IPS DF 6.9 (cell line): ENCODE measurements at regions not wholly inside any gene's neighbourhood (a gene's known extent, or its start where the extent isn't known, plus 50 kb on each side); places are given as distances from the start of the nearest gene placed in this dataset.

ENCODE experiments used
- DNase-seq: peaks from one replicate; pipeline ENCODE4 v3.0.0-alpha.2; 2013; ENCODE audit warnings: low read depth, low spot score
- H3K27ac ChIP-seq: one replicate; pipeline ENCODE4 v1.5.1; 2013; ENCODE audit warnings: low read length, control low read depth
- H3K27me3 ChIP-seq: 2 replicates; pipeline ENCODE4 v1.6.1; 2013; ENCODE audit warnings: mild to moderate bottlenecking, low read length; ENCODE audit not compliant: control insufficient read depth, insufficient read depth
- H3K36me3 ChIP-seq: 2 replicates; pipeline ENCODE4 v1.6.1; 2013; ENCODE audit warnings: low read length; ENCODE audit not compliant: control insufficient read depth, insufficient read depth
- H3K4me1 ChIP-seq: 2 replicates; pipeline ENCODE4 v1.6.1; 2013; ENCODE audit warnings: low read length; ENCODE audit not compliant: control insufficient read depth, insufficient read depth
- H3K4me3 ChIP-seq: 2 replicates; pipeline ENCODE4 v1.5.1; 2013; ENCODE audit warnings: mild to moderate bottlenecking, low read length
- H3K9me3 ChIP-seq: 2 replicates; pipeline ENCODE4 v1.6.1; 2013; ENCODE audit warnings: low read length, inconsistent platforms; ENCODE audit not compliant: control insufficient read depth, insufficient read depth
- WGBS: extraction: QIAGEN DNeasy Blood & Tissue Kit; methylation state at CpG from one replicate; pipeline ENCODE4 v1.1.7; 2013; ENCODE audit warnings: mixed read lengths, missing lambda C conversion rate; ENCODE audit not compliant: insufficient read length, insufficient coverage; 5-methylcytosine and 5-hydroxymethylcytosine counted together

DNA sequence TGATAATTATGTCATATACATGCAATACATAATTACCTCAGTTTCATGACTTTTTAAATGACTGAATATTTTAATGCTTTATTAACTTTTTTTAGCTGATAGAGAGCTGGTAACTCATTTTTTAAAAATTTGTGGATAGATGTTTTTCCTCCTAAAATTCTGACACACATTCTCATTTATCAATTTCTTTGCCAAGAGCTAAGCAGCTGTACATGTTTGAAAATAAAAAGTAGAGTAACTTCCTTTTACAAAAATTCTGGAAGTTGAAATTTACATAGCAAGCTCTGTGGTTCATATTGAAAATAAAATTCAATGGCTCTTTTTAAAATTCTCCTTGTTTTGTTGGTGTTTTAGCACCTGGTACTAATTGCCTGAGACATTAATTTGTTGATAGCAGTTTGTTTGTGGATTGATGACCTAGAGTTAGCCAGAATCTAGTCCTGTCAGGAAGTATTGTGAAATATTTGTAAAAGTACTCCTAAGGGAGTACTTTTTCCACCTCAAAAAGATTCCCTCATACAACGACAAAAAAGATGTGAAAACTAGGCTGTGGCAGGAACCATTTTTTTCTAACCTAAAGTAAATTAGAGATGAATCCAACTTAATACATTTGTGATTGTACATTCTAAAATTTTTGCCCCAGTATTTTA lies 621.8 kb downstream of the BCKDHB start:
- H3K27ac ChIP-seq, result no peak overlapping the region
- H3K36me3 ChIP-seq, result no peaks in the 10 kb centered on the region
- no peaks in the 10 kb centered on the region for H3K4me1 ChIP-seq
- WGBS, result no CpG with 5 or more reads among the region's 1 CpG
- no peak overlapping the region for H3K4me3 ChIP-seq
- no peaks in the 10 kb centered on the region for H3K27me3 ChIP-seq
- H3K9me3 ChIP-seq, result no peaks in the 10 kb centered on the region
- DNase-seq, result no peak

DNA sequence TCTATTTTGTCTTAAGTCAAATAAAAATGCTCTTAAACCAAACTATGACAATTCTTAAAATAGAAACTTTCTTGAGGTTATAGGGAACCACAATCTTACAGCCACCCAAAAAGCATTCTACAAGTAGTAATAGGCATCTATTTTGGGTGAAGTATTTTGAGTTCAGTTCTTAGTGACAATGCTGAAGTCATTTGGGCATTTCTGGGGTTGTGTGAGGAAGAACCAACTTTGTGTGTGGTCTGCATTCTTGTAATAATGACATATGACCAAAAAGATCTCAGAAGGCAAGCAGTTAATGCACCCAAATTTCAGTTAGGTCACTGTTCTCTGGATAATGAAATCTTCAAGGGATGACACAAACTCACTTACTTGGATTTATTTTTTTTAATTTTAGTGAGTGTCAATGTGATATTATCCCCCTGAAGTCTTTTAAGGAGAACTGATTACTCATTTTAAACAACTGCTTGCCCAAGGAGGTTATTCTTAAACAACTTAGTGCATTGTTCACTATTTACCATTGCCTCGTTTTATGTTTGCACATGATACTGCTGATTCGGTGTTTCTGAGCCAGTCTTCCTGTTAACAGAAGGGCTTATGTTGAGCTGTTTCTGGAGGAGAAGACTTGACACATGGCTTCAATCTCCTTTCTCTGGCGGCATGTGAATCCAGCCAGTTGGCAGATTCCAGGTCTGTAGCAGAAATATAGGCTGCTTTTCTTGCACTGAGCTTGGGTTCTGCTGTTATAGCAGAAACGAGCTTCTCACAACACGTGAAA lies 618.9 kb downstream of the BCKDHB start:
- DNase-seq, result no peak
- no CpG with 5 or more reads among the region's 5 CpGs for WGBS
- Histone ChIP-seq H3K36me3 (no peaks in the 10 kb centered on the region), H3K4me3 (no peak overlapping the region), H3K9me3 (no peaks in the 10 kb centered on the region), H3K27ac (no peak overlapping the region), H3K27me3 (no peaks in the 10 kb centered on the region), H3K4me1 (no peaks in the 10 kb centered on the region)

DNA sequence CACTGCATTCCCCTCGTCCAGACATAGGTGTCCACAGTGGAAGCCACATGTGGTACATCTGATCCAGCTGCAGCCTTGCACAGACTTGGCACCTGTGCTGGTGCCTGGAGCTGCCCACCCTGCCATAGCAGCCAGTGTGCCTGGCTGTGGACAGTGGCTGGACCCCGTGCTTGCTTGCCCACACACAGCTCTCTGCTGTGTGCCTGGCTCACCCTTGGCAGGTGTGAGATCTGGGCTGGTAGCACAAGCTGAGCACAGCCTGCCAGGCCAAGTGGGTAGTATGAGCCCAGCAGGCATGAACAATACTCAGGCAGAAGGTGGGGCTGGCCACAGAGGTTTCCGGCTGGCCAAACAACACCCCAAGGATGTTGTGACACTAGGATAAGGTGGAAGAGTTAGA lies 614.4 kb downstream of the BCKDHB start:
- no peaks in the 10 kb centered on the region for H3K9me3 ChIP-seq
- no peaks in the 10 kb centered on the region for H3K4me1 ChIP-seq
- DNase-seq, result no peak
- H3K27ac ChIP-seq, result no peak overlapping the region
- H3K27me3 ChIP-seq, result no peaks in the 10 kb centered on the region
- H3K36me3 ChIP-seq, result no peaks in the 10 kb centered on the region
- WGBS, result no CpG with 5 or more reads among the region's 3 CpGs
- no peak overlapping the region for H3K4me3 ChIP-seq

DNA sequence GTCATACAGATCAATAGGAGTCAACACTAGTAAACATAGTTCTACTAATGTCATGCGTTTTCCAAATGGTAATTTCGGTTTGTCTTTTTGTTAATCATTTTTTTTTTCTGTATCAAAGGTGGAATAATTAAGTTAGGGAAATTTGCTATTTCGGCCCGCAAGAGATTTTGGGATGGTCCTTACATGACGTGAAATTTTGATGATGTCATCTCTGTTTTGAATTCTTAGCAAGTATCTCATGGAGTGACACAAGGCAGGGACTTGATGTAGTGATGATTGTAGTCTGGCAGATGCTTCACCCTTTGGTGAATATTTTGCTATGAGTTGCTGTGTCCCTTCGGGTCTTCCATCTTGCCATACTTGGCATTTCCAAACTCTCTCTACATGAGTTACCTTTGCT lies 608.0 kb downstream of the BCKDHB start:
- Histone ChIP-seq H3K4me1 (no peaks in the 10 kb centered on the region), H3K9me3 (no peaks in the 10 kb centered on the region), H3K27me3 (no peaks in the 10 kb centered on the region), H3K27ac (no peak overlapping the region), H3K4me3 (no peak overlapping the region), H3K36me3 (no peaks in the 10 kb centered on the region)
- DNase-seq, result no peak
- no CpG with 5 or more reads among the region's 6 CpGs for WGBS

DNA sequence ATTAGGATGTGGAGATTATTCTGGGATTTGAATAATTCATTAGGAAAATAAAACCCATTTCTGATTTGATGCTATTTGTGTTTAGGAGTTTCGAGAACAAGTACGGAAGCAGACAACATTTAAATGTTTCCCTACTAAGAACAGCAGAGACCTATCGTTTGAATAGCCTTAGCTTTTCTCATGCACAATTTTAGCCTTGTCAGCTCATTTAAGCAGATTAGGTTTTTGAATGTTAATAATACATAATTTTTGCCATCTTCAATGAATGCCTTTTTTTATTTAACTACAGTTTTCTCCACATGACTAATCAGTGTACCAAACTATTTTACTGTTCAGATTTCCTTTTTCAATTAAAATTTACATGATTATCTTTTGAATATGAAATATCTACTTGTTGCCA lies 592.0 kb downstream of the BCKDHB start:
- DNase-seq, result no peak
- WGBS, result no CpG with 5 or more reads among the region's 3 CpGs
- no peaks in the 10 kb centered on the region for H3K4me1 ChIP-seq

DNA sequence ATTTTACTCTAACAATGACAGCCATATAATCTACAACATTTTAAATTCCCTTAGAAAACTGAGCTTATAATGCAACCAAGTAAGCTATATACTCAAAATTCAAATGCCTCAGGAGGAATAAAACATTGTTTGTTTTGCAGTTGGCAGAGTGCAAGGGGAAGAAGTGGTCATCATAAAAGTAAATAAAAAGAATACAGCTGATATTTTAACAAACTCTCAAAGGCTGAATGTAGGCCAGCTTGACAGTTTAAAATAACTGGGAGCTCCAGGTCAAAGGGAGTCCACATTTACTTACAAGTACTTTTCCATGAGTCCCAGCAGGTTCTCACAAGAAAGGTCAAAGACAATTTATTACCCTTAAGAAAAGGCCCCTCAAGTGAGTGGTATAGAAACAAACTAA lies 589.8 kb downstream of the BCKDHB start:
- no peaks in the 10 kb centered on the region for H3K4me1 ChIP-seq
- no peaks in the 10 kb centered on the region for H3K36me3 ChIP-seq
- no peak overlapping the region for H3K4me3 ChIP-seq
- no peak for DNase-seq
- H3K27me3 ChIP-seq, result no peaks in the 10 kb centered on the region
- H3K9me3 ChIP-seq, result no peaks in the 10 kb centered on the region
- H3K27ac ChIP-seq, result no peak overlapping the region

More for the DNA sequence above, 592.0 kb downstream of the BCKDHB start:
- no peak overlapping the region for H3K4me3 ChIP-seq
- H3K27ac ChIP-seq, result no peak overlapping the region
- no peaks in the 10 kb centered on the region for H3K27me3 ChIP-seq
- H3K36me3 ChIP-seq, result no peaks in the 10 kb centered on the region
- peaks cover 2% of the 10 kb centered on the region; the same call in 1 of the 2 replicates for H3K9me3 ChIP-seq

DNA sequence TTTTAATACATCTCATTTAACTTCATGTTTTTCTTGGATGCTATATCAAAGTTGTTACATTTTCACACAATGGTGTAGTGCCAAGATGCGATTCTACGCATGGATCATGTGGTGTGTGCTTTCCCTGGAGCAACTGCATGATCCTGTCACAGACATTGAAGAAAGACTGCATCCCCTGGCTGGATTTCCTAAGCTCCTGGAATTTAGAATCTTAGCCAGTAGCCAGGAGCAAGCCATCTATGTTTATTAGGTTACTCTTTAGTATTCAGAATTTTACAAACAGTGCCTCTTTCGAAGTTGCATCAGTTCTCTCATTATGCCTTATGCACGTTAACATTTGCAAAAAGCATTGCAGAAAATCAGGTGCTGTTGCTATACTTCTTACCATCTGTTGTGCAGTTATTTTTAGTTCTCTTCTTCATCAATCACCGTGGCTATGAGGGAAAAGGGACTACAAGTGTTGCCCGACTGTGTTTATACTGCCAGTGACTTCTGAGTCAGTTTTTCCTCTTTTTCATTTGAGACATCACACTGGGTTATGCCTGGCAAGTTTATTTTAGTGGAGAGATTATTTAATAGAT lies 584.2 kb downstream of the BCKDHB start:
- DNase-seq, result no peak
- Histone ChIP-seq H3K9me3 (no peaks in the 10 kb centered on the region), H3K27me3 (no peaks in the 10 kb centered on the region), H3K4me3 (no peak overlapping the region), H3K4me1 (no peaks in the 10 kb centered on the region), H3K27ac (no peak overlapping the region), H3K36me3 (no peaks in the 10 kb centered on the region)
- no CpG with 5 or more reads among the region's 6 CpGs for WGBS

DNA sequence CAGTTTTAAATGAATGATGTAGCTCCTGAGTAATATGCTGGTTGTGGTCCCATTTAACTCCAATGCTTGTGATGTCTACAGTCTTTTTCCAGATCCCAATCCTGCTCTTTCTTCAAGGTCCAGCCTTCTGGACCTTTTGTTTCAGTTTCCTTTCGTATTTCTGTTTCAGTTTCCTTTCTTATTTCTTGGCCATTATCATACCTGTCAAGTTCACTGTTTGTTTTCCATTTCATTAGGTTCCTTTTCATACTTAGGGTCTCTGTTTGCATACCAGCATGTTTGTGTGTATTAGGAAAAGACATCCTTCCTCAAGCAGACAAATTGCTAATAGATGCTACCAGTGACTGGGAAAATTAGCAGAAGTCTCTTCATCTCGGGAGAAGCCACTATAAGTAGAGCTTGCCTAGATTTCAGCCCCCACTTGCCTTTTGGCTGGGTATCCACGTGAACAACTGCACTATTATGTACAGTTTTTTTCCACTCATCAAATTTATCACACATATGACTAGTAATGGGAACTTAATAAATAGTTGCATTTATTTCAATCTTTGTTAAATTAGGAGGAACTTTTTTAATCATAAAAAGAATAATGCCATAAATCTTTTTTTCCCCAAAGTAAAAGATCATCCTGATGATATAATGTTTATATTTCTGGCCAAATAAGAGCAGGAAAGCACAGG lies 583.4 kb downstream of the BCKDHB start:
- H3K4me3 ChIP-seq, result no peak overlapping the region
- no peak overlapping the region for H3K27ac ChIP-seq
- no CpG with 5 or more reads among the region's 3 CpGs for WGBS
- no peaks in the 10 kb centered on the region for H3K4me1 ChIP-seq
- no peaks in the 10 kb centered on the region for H3K9me3 ChIP-seq
- no peaks in the 10 kb centered on the region for H3K27me3 ChIP-seq
- no peaks in the 10 kb centered on the region for H3K36me3 ChIP-seq
- no peak for DNase-seq

DNA sequence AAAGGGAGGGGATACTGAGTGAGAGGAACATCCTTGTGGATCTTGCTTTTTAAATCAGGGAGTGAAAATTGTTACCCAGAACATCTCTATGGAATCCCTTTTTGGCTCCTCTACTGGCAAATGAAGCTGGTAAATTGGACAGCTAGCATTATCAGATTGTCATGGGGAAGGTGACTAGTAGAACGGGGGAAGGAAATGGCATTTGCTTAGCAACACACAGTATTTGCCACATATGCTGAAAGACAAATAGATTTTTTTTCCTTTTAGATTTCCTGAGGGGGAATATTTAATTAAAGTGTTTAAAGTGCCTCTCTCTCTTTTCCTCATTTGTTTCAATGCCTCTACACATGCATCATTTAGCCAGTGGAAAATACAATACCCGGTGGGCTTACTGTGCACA lies 573.5 kb downstream of the BCKDHB start:
- Histone ChIP-seq H3K4me3 (no peak overlapping the region), H3K4me1 (no peaks in the 10 kb centered on the region), H3K27me3 (no peaks in the 10 kb centered on the region), H3K36me3 (no peaks in the 10 kb centered on the region), H3K27ac (no peak overlapping the region), H3K9me3 (no peaks in the 10 kb centered on the region)
- no CpG with 5 or more reads among the region's 2 CpGs for WGBS
- no peak for DNase-seq

DNA sequence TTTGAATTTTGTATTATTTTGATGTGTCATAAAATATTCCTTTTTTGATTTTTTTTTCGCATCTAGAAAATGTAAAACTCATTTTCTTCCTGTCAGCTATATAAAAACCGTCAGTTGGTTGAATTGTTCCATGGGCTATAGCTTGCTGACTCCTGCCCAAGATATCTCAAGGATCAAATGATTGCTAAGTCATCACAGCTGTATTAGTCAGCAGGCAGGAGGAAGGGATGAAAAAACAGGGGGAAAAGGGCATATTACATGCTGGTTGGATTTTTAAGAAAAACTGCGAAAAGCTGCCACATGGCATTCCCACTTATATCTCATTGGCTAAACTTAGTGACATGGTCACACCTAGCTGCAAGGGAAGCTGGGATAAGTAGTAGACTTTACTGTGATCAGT lies 569.9 kb downstream of the BCKDHB start:
- no CpG with 5 or more reads among the region's 3 CpGs for WGBS
- H3K9me3 ChIP-seq, result no peaks in the 10 kb centered on the region

More for the DNA sequence above, 569.9 kb downstream of the BCKDHB start:
- no peaks in the 10 kb centered on the region for H3K27me3 ChIP-seq
- H3K4me1 ChIP-seq, result no peaks in the 10 kb centered on the region
- DNase-seq, result no peak
- H3K27ac ChIP-seq, result no peak overlapping the region
- H3K36me3 ChIP-seq, result no peaks in the 10 kb centered on the region
- no peak overlapping the region for H3K4me3 ChIP-seq
